ENCODE measurements at regions not wholly inside any gene's neighbourhood (a gene's known extent, or its start where the extent isn't known, plus 50 kb on each side); places are given as distances from the start of the nearest gene placed in this dataset.
"Not testable (repeated sequence)": the region's sequence is repeated elsewhere in the genome, so short reads cannot be mapped to it uniquely, and the experiment has no call there.

GRCh38 chr4:57993944-57994343 is 883.8 kb upstream of the IGFBP7 start:
- no peak for DNase-seq

DNA sequence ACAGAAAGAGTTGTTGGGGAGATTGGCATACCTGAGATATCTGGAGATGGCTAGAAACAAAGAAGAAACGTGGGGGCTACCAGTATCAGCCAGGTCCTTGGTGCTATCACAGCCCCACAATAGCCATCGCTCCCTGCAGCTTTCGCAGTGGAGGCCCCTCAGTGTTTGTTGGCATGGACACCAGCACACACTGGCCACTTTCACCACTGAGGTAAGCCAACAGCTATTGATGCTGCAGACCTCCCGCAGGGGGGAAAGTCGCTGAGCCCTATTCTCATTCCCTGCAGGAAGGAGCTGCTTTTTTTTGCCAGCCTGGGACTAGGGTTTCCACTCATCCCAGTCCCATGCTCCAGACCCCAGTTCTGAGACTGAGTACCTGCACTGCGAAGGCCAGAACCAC is 879.2 kb upstream of the IGFBP7 start:
- DNase-seq: no peak

GRCh38 chr4:57985161-57985560 is 875.0 kb upstream of the IGFBP7 start:
- DNase-seq: no peak

DNA sequence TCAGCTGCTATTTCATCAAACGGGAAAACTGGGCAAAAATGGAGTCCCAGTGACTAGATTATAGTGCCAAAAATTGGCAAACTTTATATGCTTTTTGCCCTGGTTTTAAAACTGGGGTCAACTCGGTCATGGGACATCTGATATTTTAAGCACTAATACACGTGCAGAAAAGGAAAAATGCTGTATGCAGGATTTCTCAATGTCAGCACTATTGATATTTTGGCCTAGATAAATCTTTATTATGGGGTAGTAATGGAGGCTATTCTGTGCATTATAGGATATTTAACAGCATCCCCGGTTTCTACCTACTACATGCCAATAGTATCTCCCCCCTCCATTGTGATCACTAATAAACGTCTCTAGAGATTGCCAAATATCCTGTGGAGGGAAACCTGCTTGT is 870.9 kb upstream of the IGFBP7 start:
- no peak for DNase-seq

DNA sequence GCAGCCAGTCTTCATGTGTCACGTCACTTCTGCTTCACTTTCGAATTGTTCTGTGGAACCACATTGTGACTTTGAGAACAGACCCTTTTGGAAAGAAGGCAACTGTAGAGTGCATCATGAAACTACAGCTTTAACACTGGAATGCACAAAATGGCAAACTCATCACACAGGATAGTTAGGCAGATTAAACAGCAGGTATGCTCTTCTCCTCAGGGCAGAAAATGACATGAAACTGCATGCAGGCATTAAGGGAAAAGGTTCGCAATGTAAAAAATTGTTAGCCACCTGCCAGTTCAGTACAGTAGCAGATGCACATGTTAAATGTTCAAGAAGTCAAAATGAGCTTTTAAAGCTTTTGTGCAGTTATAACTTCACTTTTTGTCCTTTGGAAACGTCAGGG is 864.6 kb upstream of the IGFBP7 start:
- no peak for DNase-seq

DNA sequence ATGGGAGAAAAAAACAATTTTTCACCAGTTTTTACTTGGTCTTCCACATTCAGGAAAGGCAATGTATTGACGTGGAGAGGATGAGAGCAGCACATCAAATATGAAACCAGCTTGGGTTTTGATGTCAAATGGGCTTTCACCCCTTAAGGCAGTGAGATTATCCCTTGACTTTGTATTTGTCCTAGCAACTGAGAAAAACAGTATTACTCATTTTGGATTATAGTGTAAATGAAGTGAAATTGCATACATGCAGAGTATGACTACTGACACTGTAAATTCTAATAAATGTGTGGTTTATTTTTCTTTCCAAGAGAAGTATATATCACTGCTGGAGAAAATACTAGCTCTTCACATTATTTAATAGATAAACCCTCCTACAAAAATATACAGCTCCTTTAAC is 863.6 kb upstream of the IGFBP7 start:
- DNase-seq: no peak

DNA sequence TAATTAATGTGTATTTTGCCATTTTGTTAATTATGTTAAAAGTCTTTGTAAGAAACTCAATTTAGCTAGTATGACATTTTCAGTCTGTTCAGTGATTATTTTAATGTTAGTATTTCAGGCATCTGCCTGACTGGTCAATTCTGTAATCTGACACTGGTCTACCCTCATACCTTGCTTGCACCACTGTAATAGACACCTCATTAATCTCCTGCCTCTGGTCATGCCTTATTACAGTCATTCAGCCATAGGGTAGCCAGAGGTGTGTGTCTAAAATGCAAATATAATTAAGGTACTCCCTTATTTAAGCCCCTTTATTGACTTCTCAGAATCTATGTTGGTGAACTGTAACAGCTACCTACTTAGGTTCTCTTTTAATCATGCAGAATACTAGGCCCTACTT is 861.1 kb upstream of the IGFBP7 start:
- DNase-seq: no peak

DNA sequence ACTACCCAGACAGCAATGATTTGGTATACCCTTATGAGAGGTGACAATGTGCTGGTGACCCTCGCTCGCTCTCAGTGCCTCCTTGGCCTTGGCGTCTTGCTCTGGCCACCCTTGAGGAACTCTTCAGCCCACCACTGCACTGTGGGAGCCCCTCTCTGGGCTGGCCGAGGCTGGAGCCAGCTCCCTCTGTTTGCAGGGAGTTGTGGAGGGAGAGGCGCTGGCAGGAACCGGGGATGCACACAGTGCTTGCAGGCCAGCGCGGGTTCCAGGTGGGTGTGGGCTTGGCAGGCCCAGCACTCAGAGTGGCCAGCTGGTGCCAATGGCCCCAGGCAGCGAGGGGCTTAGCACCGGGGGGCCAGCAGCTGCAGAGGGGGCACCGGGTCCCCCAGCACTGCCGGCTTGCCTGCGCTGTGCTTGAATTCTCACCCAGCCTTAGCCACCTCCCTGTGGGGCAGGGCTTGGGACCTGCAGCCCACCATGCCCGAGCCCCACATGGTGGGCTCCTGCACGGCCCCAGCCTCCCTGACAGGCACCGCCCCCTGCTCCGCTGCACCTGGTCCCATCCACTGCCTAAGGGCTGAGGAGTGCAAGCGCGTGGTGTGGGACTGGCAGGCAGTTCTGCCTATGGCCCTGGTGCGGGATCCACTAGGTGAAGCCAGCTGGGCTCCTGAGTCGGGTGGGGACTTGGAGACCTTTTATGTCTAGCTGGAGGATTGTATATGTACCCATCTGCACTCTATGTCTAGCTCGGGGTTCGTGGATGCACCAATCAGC is 857.0 kb upstream of the IGFBP7 start:
- DNase-seq: no peak

DNA sequence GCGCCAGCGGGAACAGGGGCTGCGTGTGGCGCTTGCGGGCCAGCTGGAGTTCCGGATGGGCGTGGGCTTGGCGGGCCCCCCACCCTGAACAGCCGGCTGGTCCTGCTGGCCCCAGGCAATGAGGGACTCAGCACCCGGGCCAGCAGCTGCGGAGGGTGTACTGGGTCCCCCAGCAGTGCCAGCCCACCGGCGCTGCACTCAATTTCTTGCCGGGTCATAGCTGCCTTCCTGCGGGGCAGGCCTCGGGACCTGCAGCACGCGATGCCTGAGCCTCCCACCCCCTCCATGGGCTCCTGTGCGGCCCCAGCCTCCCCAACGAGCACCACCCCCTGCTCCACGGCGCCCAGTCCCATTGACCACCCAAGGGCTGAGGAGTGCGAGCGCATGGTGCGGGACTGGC is 855.2 kb upstream of the IGFBP7 start:
- not testable (repeated sequence) for DNase-seq

- no peak for DNase-seq
Observed at GRCh38 chr4:57945298-57945697, 835.1 kb upstream of the IGFBP7 start.

- no peak for DNase-seq
Observed at GRCh38 chr4:57943682-57944081, 833.5 kb upstream of the IGFBP7 start.

DNA sequence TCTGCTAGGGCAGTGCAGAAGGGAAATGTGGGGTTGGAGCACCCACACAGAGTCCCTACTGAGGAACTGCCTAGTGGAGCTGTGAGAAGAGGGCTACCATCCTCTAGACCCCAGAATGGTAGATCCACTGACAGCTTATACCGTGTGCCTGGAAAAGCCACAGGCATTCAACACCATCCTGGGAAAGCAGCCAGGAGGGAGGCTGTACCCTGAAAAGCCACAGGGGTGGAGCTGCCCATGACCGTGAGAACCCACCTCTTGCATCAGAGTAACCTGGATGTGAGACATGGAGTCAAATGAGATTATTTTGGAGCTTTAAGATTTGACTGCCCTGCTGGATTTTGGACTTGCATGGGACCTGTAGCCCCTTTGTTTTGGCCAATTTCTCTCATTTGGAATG is 827.1 kb upstream of the IGFBP7 start:
- not testable (repeated sequence) for DNase-seq

GRCh38 chr4:57926311-57926710 is 816.1 kb upstream of the IGFBP7 start:
- no peak for DNase-seq

DNA sequence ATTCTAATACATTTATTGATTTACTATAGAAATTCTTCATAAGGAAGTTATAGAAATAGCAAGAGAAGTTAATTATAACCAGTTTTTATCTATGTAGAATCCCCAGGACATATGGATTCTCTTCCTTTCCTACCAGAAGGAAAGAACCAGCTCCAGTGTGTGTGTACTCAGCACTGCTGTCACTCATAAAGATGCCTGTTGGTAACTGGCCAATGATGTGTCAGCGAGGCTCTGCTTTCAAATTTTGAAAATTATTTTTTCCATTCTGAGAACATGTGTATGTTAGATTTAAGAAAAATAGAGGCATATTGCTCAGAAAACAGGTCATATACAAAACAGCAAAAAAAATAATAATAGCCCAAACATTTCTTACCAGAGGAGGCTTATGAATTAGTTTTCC is 814.8 kb upstream of the IGFBP7 start:
- no peak for DNase-seq

- no peak for DNase-seq
Observed at GRCh38 chr4:57916479-57916878, 806.3 kb upstream of the IGFBP7 start.

DNA sequence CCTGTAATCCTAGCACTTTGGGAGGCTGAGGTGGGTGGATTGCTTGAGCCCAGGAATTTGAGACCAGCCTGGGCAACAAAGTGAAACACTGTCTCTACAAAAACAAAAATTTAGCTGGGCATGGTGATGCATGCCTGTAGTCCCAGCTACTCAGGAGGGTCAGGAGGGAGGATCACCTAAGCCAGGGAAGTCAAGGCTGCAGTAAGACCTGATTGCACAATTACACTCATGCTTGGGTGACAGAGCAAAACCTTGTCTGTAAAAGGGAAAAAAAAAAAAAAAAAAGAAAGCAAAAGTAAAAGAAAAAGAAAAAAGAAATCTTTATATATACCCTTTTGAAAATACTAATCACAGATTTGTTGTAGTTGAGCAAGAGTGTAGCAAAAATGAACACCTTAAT is 801.0 kb upstream of the IGFBP7 start:
- no peak for DNase-seq

GRCh38 chr4:57910151-57910550 is 800.0 kb upstream of the IGFBP7 start:
- DNase-seq: no peak

- DNase-seq: no peak
Observed at GRCh38 chr4:57905965-57906364, 795.8 kb upstream of the IGFBP7 start.

- no peak for DNase-seq
Observed at GRCh38 chr4:57877047-57877458, 766.9 kb upstream of the IGFBP7 start.

- DNase-seq: no peak
Observed at GRCh38 chr4:57875829-57876392, 765.7 kb upstream of the IGFBP7 start.

- DNase-seq: no peak
Observed at GRCh38 chr4:57866468-57867171, 756.4 kb upstream of the IGFBP7 start.

DNA sequence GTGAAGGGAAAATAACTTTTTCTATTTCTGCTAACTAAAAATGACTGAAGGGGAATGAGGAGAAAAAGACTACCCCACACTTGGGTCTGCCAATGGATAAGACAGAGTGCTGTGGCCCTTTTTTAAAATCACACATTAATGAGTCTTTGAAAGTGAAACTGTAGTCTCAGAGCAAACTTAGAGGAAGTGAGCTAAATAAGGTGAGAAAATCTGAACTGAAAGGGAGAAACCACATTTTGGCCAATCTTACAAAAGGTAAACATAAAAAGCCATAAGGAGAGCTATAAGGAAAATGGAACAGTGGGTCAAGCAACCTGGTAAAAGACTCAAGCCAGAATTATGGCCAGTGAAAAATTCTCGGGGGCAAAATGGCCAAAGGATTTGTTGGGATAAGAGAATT is 755.1 kb upstream of the IGFBP7 start:
- DNase-seq: no peak

DNA sequence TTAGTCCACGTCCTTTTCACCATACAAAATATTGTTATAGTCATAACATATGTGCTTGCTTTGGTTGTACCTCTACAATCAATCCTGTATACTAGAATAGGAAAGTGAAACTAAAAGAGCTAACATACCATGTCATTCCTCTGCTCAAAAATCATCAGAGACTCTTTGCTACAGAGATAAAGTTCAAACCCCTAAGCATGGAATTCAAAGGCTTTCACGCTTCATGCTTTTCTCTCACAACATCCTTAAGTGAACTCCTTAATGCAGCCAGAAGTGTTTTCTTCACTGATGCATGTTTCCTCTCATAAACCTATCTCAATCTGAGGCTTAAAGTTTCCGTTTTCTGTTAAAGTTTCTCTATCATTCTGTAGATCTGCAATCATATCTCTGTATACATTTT is 744.6 kb upstream of the IGFBP7 start:
- no peak for DNase-seq

DNA sequence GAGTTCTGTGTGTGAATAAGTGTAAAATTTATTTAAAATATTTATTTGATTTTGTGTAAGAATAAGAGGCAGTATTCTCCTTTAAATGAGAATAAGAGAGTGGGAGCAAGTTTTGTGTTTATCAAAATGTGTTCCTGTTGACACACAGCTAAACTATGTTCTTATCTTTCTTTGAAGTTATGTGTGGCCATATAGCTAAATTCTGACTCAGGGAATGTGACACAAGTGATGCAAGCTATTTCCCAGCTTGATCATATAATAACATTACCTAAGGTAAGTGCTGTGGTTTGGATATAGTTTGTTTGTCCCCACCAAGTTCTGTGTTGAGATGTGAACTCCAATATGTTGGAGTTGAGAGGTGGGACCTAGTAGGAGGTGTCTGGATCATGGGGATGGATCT is 740.0 kb upstream of the IGFBP7 start:
- no peak for DNase-seq

Measured in activated CD4-positive, alpha-beta T cell treated with anti-CD3 and anti-CD28 coated beads, Interleukin-10, Interleukin-2, amounts not matched to agents 100 ng/mL and 50 ng/mL, durations not matched to agents 16 hours and 8 hours (primary cell).